ENCODE measurements at regions not wholly inside any gene's neighbourhood (a gene's known extent, or its start where the extent isn't known, plus 50 kb on each side); places are given as distances from the start of the nearest gene placed in this dataset.

GRCh38 chr2:128412181-128412871 is 93.7 kb upstream of the HS6ST1 start:
- no peak for TF ChIP-seq EP300 (IDR thresholded peaks at IDR 0.05)
- TF ChIP-seq, protein P1, sequence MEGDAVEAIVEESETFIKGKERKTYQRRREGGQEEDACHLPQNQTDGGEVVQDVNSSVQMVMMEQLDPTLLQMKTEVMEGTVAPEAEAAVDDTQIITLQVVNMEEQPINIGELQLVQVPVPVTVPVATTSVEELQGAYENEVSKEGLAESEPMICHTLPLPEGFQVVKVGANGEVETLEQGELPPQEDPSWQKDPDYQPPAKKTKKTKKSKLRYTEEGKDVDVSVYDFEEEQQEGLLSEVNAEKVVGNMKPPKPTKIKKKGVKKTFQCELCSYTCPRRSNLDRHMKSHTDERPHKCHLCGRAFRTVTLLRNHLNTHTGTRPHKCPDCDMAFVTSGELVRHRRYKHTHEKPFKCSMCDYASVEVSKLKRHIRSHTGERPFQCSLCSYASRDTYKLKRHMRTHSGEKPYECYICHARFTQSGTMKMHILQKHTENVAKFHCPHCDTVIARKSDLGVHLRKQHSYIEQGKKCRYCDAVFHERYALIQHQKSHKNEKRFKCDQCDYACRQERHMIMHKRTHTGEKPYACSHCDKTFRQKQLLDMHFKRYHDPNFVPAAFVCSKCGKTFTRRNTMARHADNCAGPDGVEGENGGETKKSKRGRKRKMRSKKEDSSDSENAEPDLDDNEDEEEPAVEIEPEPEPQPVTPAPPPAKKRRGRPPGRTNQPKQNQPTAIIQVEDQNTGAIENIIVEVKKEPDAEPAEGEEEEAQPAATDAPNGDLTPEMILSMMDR (IDR thresholded peaks at IDR 0.05), result no peak
- no peak for TF ChIP-seq POLR2A (IDR thresholded peaks at IDR 0.05)
- no peaks in the 10 kb centered on the region for H3K36me3 ChIP-seq
- DNase-seq (ENCODE audit: low spot score in 2 of 2), result no peak
- no peaks in the 10 kb centered on the region for H3K27me3 ChIP-seq
- H3K27ac ChIP-seq, result no peak overlapping the region
- 85 to 89% methylated on average over 7 of the region's 7 CpGs for WGBS, 2 donors
- H3K4me3 ChIP-seq, result no peak overlapping the region
- H3K4me1 ChIP-seq, result no peaks in the 10 kb centered on the region
- peaks cover 0 to 11% (median 0%) of the 10 kb centered on the region in 4 donors for H3K9me3 ChIP-seq

- DNase-seq (ENCODE audit: low spot score in 2 of 2), result no peak
- WGBS, 2 donors, result 88 to 91% methylated on average over 10 of the region's 10 CpGs
- no peaks in the 10 kb centered on the region for H3K4me1 ChIP-seq
- H3K36me3 ChIP-seq, result no peaks in the 10 kb centered on the region
- H3K27ac ChIP-seq, result no peak overlapping the region
- H3K9me3 ChIP-seq, result peaks cover 0 to 11% (median 0%) of the 10 kb centered on the region in 4 donors
- no peaks in the 10 kb centered on the region for H3K27me3 ChIP-seq
- TF ChIP-seq EP300 (IDR thresholded peaks at IDR 0.05), result no peak
- TF ChIP-seq, protein P1 (IDR thresholded peaks at IDR 0.05), result no peak
- no peak for TF ChIP-seq POLR2A (IDR thresholded peaks at IDR 0.05)
- H3K4me3 ChIP-seq, result no peak overlapping the region
Observed at GRCh38 chr2:128413014-128413717, 94.5 kb upstream of the HS6ST1 start.

GRCh38 chr2:128413718-128414341 is 95.2 kb upstream of the HS6ST1 start:
- Histone ChIP-seq H3K27me3 (no peaks in the 10 kb centered on the region), H3K9me3 (peaks cover 0 to 11% (median 0%) of the 10 kb centered on the region in 4 donors), H3K4me3 (no peak overlapping the region), H3K27ac (no peak overlapping the region), H3K36me3 (no peaks in the 10 kb centered on the region), H3K4me1 (no peaks in the 10 kb centered on the region)
- no peak for DNase-seq (ENCODE audit: low spot score in 2 of 2)
- TF ChIP-seq POLR2A (IDR thresholded peaks at IDR 0.05), result no peak
- TF ChIP-seq, protein P1 (IDR thresholded peaks at IDR 0.05), result no peak
- TF ChIP-seq EP300 (IDR thresholded peaks at IDR 0.05), result no peak
- 49 to 58% methylated on average over 5 of the region's 5 CpGs for WGBS, 2 donors

DNA sequence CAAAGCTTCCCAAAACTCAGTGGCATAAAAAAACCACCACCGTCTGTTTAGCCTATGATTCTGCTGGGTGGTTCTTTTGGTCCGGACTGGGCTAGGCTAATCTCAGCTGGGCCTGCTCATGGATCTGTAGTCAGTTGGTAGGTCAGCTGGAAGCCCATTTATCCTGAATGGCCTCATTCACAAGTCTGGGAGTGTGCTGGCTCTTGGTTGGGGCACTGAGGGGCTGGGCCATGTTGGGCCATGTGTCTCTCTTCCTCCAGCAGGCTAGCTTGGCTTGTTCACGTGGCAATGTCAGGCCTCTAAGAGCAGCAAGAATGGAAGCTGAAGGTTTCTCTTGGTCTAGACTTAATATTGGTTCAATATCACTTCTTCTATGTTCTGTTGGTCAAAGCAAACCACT is 95.7 kb upstream of the HS6ST1 start:
- TF ChIP-seq, protein P1 (IDR thresholded peaks at IDR 0.05), result no peak
- no peak for TF ChIP-seq EP300 (IDR thresholded peaks at IDR 0.05)
- TF ChIP-seq POLR2A (IDR thresholded peaks at IDR 0.05), result no peak
- no peaks in the 10 kb centered on the region for H3K4me1 ChIP-seq
- peaks cover 0 to 13% (median 0%) of the 10 kb centered on the region in 4 donors for H3K9me3 ChIP-seq
- DNase-seq (ENCODE audit: low spot score in 2 of 2), result no peak
- no peaks in the 10 kb centered on the region for H3K36me3 ChIP-seq
- H3K4me3 ChIP-seq, result no peak overlapping the region
- 88 to 94% methylated on average over 3 of the region's 3 CpGs for WGBS, 2 donors
- no peak overlapping the region for H3K27ac ChIP-seq
- H3K27me3 ChIP-seq, result no peaks in the 10 kb centered on the region
